Mesenchymal stem cell (in vitro differentiated cells and primary cell): ENCODE measurements at regions not wholly inside any gene's neighbourhood (a gene's known extent, or its start where the extent isn't known, plus 50 kb on each side); places are given as distances from the start of the nearest gene placed in this dataset.

ENCODE experiments used
- DNase-seq: peaks from one replicate; pipeline ENCODE4 v3.0.0-alpha.2; 2013
- H2AFZ ChIP-seq: one replicate; pipeline ENCODE4 v1.6.1; 2013; ENCODE audit warnings: low read depth, mild to moderate bottlenecking, control low read depth, inconsistent platforms, low read length, moderate library complexity
- H2AK5ac ChIP-seq: 2 replicates; pipeline ENCODE4 v1.6.1; 2013; ENCODE audit warnings: low read length, moderate library complexity, mild to moderate bottlenecking, inconsistent platforms; ENCODE audit not compliant: severe bottlenecking
- H2BK120ac ChIP-seq: one replicate; pipeline ENCODE4 v1.6.1; 2013; ENCODE audit warnings: low read depth, mild to moderate bottlenecking, inconsistent platforms, low read length, moderate library complexity
- H2BK12ac ChIP-seq, 2 experiments: one replicate each; pipeline ENCODE4 v1.6.1; 2013; ENCODE audit warnings: inconsistent platforms in 2 of 2, low read length in 2 of 2, mild to moderate bottlenecking in 2 of 2, moderate library complexity in 2 of 2, control low read depth in 1 of 2
- H2BK15ac ChIP-seq: one replicate; pipeline ENCODE4 v1.6.1; 2013; ENCODE audit warnings: mild to moderate bottlenecking, low read depth, inconsistent platforms; ENCODE audit not compliant: poor library complexity, severe bottlenecking
- H2BK5ac ChIP-seq: 2 replicates; pipeline ENCODE4 v1.6.1; 2013; ENCODE audit warnings: low read depth, mild to moderate bottlenecking, low read length, control low read depth, inconsistent platforms; ENCODE audit not compliant: poor library complexity, severe bottlenecking
- H3K14ac ChIP-seq, 2 experiments: one replicate each; pipeline ENCODE4 v1.6.1; 2013; ENCODE audit warnings: inconsistent platforms in 2 of 2, low read length in 2 of 2, control low read depth in 1 of 2, mild to moderate bottlenecking in 1 of 2, moderate library complexity in 1 of 2
- H3K18ac ChIP-seq, 2 experiments: one replicate each; pipeline ENCODE4 v1.6.1; 2013; ENCODE audit warnings: inconsistent platforms in 2 of 2, low read length in 2 of 2, control low read depth in 1 of 2, low read depth in 1 of 2, mild to moderate bottlenecking in 1 of 2
- H3K23ac ChIP-seq, 2 experiments: one replicate each; pipeline ENCODE4 v1.6.1; 2013; ENCODE audit warnings: inconsistent platforms in 2 of 2, low read length in 2 of 2, mild to moderate bottlenecking in 2 of 2, moderate library complexity in 2 of 2, control low read depth in 1 of 2
- H3K27ac ChIP-seq: 2 replicates; pipeline ENCODE4 v1.5.1; 2013; ENCODE audit warnings: mild to moderate bottlenecking, moderate library complexity, low read length, control low read depth, inconsistent platforms; ENCODE audit not compliant: poor library complexity, severe bottlenecking
- H3K27me3 ChIP-seq, 2 experiments: 2 replicates each; pipeline versions ENCODE4 v1.6.1 to v1.7.0; 2013; ENCODE audit warnings: low read length in 2 of 2, mild to moderate bottlenecking in 2 of 2, moderate library complexity in 2 of 2, control low read depth in 1 of 2, inconsistent platforms in 1 of 2; ENCODE audit not compliant: control insufficient read depth in 1 of 2, insufficient read depth in 1 of 2
- H3K36me3 ChIP-seq, 2 experiments: 2 replicates each; pipeline versions ENCODE4 v1.6.1 to v1.7.0; 2013; ENCODE audit warnings: low read length in 2 of 2, control low read depth in 1 of 2, inconsistent platforms in 1 of 2, low read depth in 1 of 2, mild to moderate bottlenecking in 1 of 2; ENCODE audit not compliant: insufficient read depth in 2 of 2, control insufficient read depth in 1 of 2
- H3K4ac ChIP-seq, 2 experiments: one replicate each; pipeline ENCODE4 v1.6.1; 2013; ENCODE audit warnings: inconsistent platforms in 2 of 2, low read length in 2 of 2, mild to moderate bottlenecking in 2 of 2, moderate library complexity in 2 of 2, control low read depth in 1 of 2, low read depth in 1 of 2
- H3K4me1 ChIP-seq: 2 replicates; pipeline ENCODE4 v1.6.1; 2013; ENCODE audit warnings: low read depth, low read length, control low read depth; ENCODE audit not compliant: control insufficient read depth, insufficient read depth
- H3K4me2 ChIP-seq: 2 replicates; pipeline ENCODE4 v1.6.1; 2013; ENCODE audit warnings: low read length, mild to moderate bottlenecking, inconsistent platforms; ENCODE audit not compliant: poor library complexity, severe bottlenecking
- H3K4me3 ChIP-seq, 2 experiments: 2 replicates each; pipeline versions ENCODE4 v1.5.1 to v1.7.0; 2013; ENCODE audit warnings: low read length in 2 of 2, mild to moderate bottlenecking in 2 of 2, control low read depth in 1 of 2, low read depth in 1 of 2; ENCODE audit not compliant: insufficient read depth in 1 of 2
- H3K79me1 ChIP-seq: replicated peaks from 2 replicates; pipeline ENCODE4 v1.6.1; 2013; ENCODE audit warnings: mild to moderate bottlenecking, control low read depth, low read length, inconsistent platforms; ENCODE audit not compliant: poor library complexity, severe bottlenecking
- H3K9ac ChIP-seq: 2 replicates; pipeline ENCODE4 v1.7.0; 2013; ENCODE audit warnings: mild to moderate bottlenecking, low read length, moderate library complexity
- H3K9me3 ChIP-seq: 2 replicates; pipeline ENCODE4 v1.7.0; 2013; ENCODE audit warnings: mild to moderate bottlenecking, low read length; ENCODE audit not compliant: control insufficient read depth
- H4K8ac ChIP-seq: one replicate; pipeline ENCODE4 v1.6.1; 2013; ENCODE audit warnings: inconsistent platforms, mild to moderate bottlenecking, low read length, moderate library complexity
- H4K91ac ChIP-seq: one replicate; pipeline ENCODE4 v1.6.1; 2013; ENCODE audit warnings: mild to moderate bottlenecking, low read length, inconsistent platforms
- WGBS: methylation state at CpG from one replicate; pipeline ENCODE4 v1.1.7; 2013; ENCODE audit warnings: mixed read lengths; 5-methylcytosine and 5-hydroxymethylcytosine counted together

GRCh38 chr7:35521941-35522340 is 173.0 kb downstream of the HERPUD2 start:
- H3K18ac ChIP-seq, result no peak overlapping the region
- H3K4me2 ChIP-seq, result no peak overlapping the region
- peaks cover 64 to 71% of the 10 kb centered on the region in 2 experiments for H3K27me3 ChIP-seq
- H4K91ac ChIP-seq, result no peak overlapping the region
- no peak overlapping the region for H2AFZ ChIP-seq
- H3K4me3 ChIP-seq, result no peak overlapping the region
- no peaks in the 10 kb centered on the region for H3K9me3 ChIP-seq
- WGBS, result 87% methylated on average over 1 of the region's 3 CpGs
- no peak overlapping the region for H3K4ac ChIP-seq
- H3K27ac ChIP-seq, result no peak overlapping the region
- H3K9ac ChIP-seq, result no peak overlapping the region
- H3K14ac ChIP-seq, result no peak overlapping the region
- H3K4me1 ChIP-seq, result no peaks in the 10 kb centered on the region
- H2BK12ac ChIP-seq, result no peak overlapping the region
- H2BK120ac ChIP-seq, result no peak overlapping the region
- no peaks in the 10 kb centered on the region for H3K36me3 ChIP-seq
- no peak overlapping the region for H3K23ac ChIP-seq
- no peak overlapping the region for H2BK5ac ChIP-seq
- no peak overlapping the region for H2AK5ac ChIP-seq
- no peaks in the 10 kb centered on the region for H3K79me1 ChIP-seq
- H2BK15ac ChIP-seq, result no peak overlapping the region
- no peak for DNase-seq
- H4K8ac ChIP-seq, result no peak overlapping the region

- Histone ChIP-seq H3K4me2 (no peak overlapping the region), H3K9ac (no peak overlapping the region), H2AFZ (no peak overlapping the region), H3K4ac (no peak overlapping the region), H3K36me3 (no peaks in the 10 kb centered on the region), H2BK120ac (no peak overlapping the region), H3K23ac (peak overlapping the region in 1 of 2 experiments; percentile 59), H3K9me3 (no peaks in the 10 kb centered on the region), H2BK5ac (no peak overlapping the region), H2AK5ac (no peak overlapping the region), H3K27ac (no peak overlapping the region), H4K8ac (no peak overlapping the region), H4K91ac (no peak overlapping the region), H3K14ac (no peak overlapping the region), H3K4me3 (no peak overlapping the region), H3K4me1 (no peaks in the 10 kb centered on the region), H2BK15ac (no peak overlapping the region), H3K79me1 (no peaks in the 10 kb centered on the region), H3K27me3 (peaks cover 59 to 67% of the 10 kb centered on the region in 2 experiments), H2BK12ac (no peak overlapping the region), H3K18ac (no peak overlapping the region)
- DNase-seq, result no peak
- WGBS, result 57% methylated on average over 5 of the region's 5 CpGs
Observed at GRCh38 chr7:35520810-35521625, 173.9 kb downstream of the HERPUD2 start.

GRCh38 chr7:35519971-35520809 is 174.7 kb downstream of the HERPUD2 start:
- no peaks in the 10 kb centered on the region for H3K4me1 ChIP-seq
- H2AK5ac ChIP-seq, result no peak overlapping the region
- no peak overlapping the region for H3K18ac ChIP-seq
- no peak overlapping the region for H4K8ac ChIP-seq
- no peak overlapping the region for H3K4me2 ChIP-seq
- no peaks in the 10 kb centered on the region for H3K79me1 ChIP-seq
- H2BK120ac ChIP-seq, result no peak overlapping the region
- H3K27me3 ChIP-seq, result peaks cover 59 to 67% of the 10 kb centered on the region in 2 experiments
- no peak overlapping the region for H4K91ac ChIP-seq
- H3K9me3 ChIP-seq, result no peaks in the 10 kb centered on the region
- no peak overlapping the region for H2AFZ ChIP-seq
- no peak overlapping the region for H3K9ac ChIP-seq
- no peak overlapping the region for H2BK12ac ChIP-seq
- DNase-seq, result peak; percentile 59
- no peaks in the 10 kb centered on the region for H3K36me3 ChIP-seq
- no peak overlapping the region for H3K27ac ChIP-seq
- WGBS, result 42% methylated on average over 13 of the region's 14 CpGs
- no peak overlapping the region for H3K14ac ChIP-seq
- no peak overlapping the region for H2BK5ac ChIP-seq
- H3K4ac ChIP-seq, result no peak overlapping the region
- no peak overlapping the region for H3K4me3 ChIP-seq
- no peak overlapping the region for H3K23ac ChIP-seq
- H2BK15ac ChIP-seq, result no peak overlapping the region

- Histone ChIP-seq H3K27me3 (peaks cover 55 to 60% of the 10 kb centered on the region in 2 experiments), H3K9me3 (no peaks in the 10 kb centered on the region), H3K9ac (no peak overlapping the region), H4K91ac (no peak overlapping the region), H3K36me3 (no peaks in the 10 kb centered on the region), H2BK12ac (no peak overlapping the region), H4K8ac (no peak overlapping the region), H3K27ac (no peak overlapping the region), H3K18ac (no peak overlapping the region), H3K4me2 (no peak overlapping the region), H2AK5ac (no peak overlapping the region), H3K14ac (no peak overlapping the region), H2BK5ac (no peak overlapping the region), H3K23ac (no peak overlapping the region), H3K4ac (no peak overlapping the region), H2AFZ (no peak overlapping the region), H2BK120ac (peak overlapping the region; percentile 19), H2BK15ac (no peak overlapping the region), H3K79me1 (no peaks in the 10 kb centered on the region), H3K4me3 (no peak overlapping the region), H3K4me1 (no peaks in the 10 kb centered on the region)
- 72% methylated on average over 2 of the region's 3 CpGs for WGBS
- DNase-seq, result no peak
Observed at GRCh38 chr7:35518767-35519166, 176.2 kb downstream of the HERPUD2 start.
